IMR-90 (cell line): ENCODE measurements at regions not wholly inside any gene's neighbourhood (a gene's known extent, or its start where the extent isn't known, plus 50 kb on each side); places are given as distances from the start of the nearest gene placed in this dataset.
A peak's percentile ranks its signal among the peaks of the same experiment; 100 is the strongest.

Experiments
- ATAC-seq: fragments of 200-7000 bp; cut with Tn5 transposase; 2 replicates; pipeline ENCODE4 v1.9.1; 2020; ENCODE audit warnings: low read depth, mild to moderate bottlenecking, moderate library complexity
- BruUV-seq: library from RNA; stranded (reverse); fragments of 400-500 nt; replicated peaks from 2 replicates; lab custom pipeline; 2021; lab: Mats Ljungman, UMichigan
- CTCF ChIA-PET: fragments of 300-600 bp; formaldehyde crosslinking; extraction: SDS; loops from one replicate; lab custom pipeline; 2021; ENCODE audit warnings: antibody characterized with exemption; lab: Yijun Ruan, JAX
- POLR2A ChIA-PET: fragments of 300-600 bp; sonication (Branson Sonifier 250); formaldehyde crosslinking; loops from one replicate; lab custom pipeline; 2022; ENCODE audit warnings: antibody characterized with exemption; ENCODE audit not compliant: unreplicated experiment; lab: Charles Lee
- DNase-seq: peaks from one replicate; pipeline ENCODE4 v3.0.0; 2013
- H2AFZ ChIP-seq: replicated peaks from 2 replicates; pipeline ENCODE3; 2013; ENCODE audit warnings: low read length, mild to moderate bottlenecking; ENCODE audit not compliant: poor library complexity
- H2AK5ac ChIP-seq: 2 replicates; pipeline ENCODE4 v1.6.1; 2013; ENCODE audit warnings: low read depth, low read length, inconsistent platforms
- H2AK9ac ChIP-seq: replicated peaks from 2 replicates; pipeline ENCODE3; 2013; ENCODE audit warnings: mild to moderate bottlenecking, low read depth, low read length, moderate library complexity; ENCODE audit not compliant: poor library complexity
- H2BK120ac ChIP-seq: 2 replicates; pipeline ENCODE4 v1.6.1; 2013; ENCODE audit warnings: low read depth, low read length, inconsistent platforms
- H2BK15ac ChIP-seq: 3 replicates; pipeline ENCODE4 v1.6.1; 2013; ENCODE audit warnings: low read depth, low read length, inconsistent platforms
- H2BK20ac ChIP-seq: 2 replicates; pipeline ENCODE4 v1.6.1; 2013; ENCODE audit warnings: low read depth, mild to moderate bottlenecking, inconsistent platforms, low read length, moderate library complexity
- H2BK5ac ChIP-seq: 2 replicates; pipeline ENCODE4 v1.6.1; 2013; ENCODE audit warnings: mild to moderate bottlenecking, low read depth, low read length, inconsistent platforms; ENCODE audit not compliant: poor library complexity, severe bottlenecking
- H3K14ac ChIP-seq: replicated peaks from 2 replicates; pipeline ENCODE4 v1.6.1; 2013; ENCODE audit warnings: low read depth, low read length, inconsistent platforms
- H3K18ac ChIP-seq: 2 replicates; pipeline ENCODE4 v1.6.1; 2013; ENCODE audit warnings: low read depth, low read length, control low read depth
- H3K23ac ChIP-seq: 2 replicates; pipeline ENCODE4 v1.6.1; 2013; ENCODE audit warnings: low read depth, low read length, inconsistent platforms
- H3K27ac ChIP-seq: 2 replicates; pipeline ENCODE4 v1.5.1; 2013; ENCODE audit warnings: mild to moderate bottlenecking, control low read depth, low read length; ENCODE audit not compliant: insufficient read depth
- H3K27me3 ChIP-seq: 2 replicates; pipeline ENCODE4 v1.6.1; 2013; ENCODE audit warnings: low read length; ENCODE audit not compliant: control insufficient read depth, insufficient read depth
- H3K36me3 ChIP-seq: 2 replicates; pipeline ENCODE4 v1.6.1; 2013; ENCODE audit warnings: low read length, mixed read lengths; ENCODE audit not compliant: control insufficient read depth, insufficient read depth
- H3K4ac ChIP-seq: 2 replicates; pipeline ENCODE4 v1.6.1; 2013; ENCODE audit warnings: low read depth, low read length, inconsistent platforms
- H3K4me1 ChIP-seq: 2 replicates; pipeline ENCODE4 v1.6.1; 2013; ENCODE audit warnings: low read length, mixed read lengths; ENCODE audit not compliant: control insufficient read depth, insufficient read depth
- H3K4me2 ChIP-seq: 2 replicates; pipeline ENCODE4 v1.6.1; 2013; ENCODE audit warnings: low read depth, mild to moderate bottlenecking, control low read depth, low read length, moderate library complexity
- H3K4me3 ChIP-seq: 2 replicates; pipeline ENCODE4 v1.5.1; 2013; ENCODE audit warnings: low read depth, mild to moderate bottlenecking, control low read depth, low read length, moderate library complexity; ENCODE audit not compliant: insufficient read depth
- H3K56ac ChIP-seq: 2 replicates; pipeline ENCODE4 v1.6.1; 2013; ENCODE audit warnings: low read length, inconsistent platforms; ENCODE audit not compliant: insufficient read depth; ENCODE audit errors: extremely low read depth
- H3K79me1 ChIP-seq, 2 experiments: 2 replicates each; pipeline ENCODE4 v1.6.1; 2013; ENCODE audit warnings: low read length in 2 of 2, inconsistent platforms in 1 of 2, low read depth in 1 of 2
- H3K9ac ChIP-seq: 2 replicates; pipeline ENCODE4 v1.6.1; 2013; ENCODE audit warnings: low read depth, low read length, control low read depth
- H3K9me1 ChIP-seq: 2 replicates; pipeline ENCODE4 v1.6.1; 2013; ENCODE audit warnings: low read length, inconsistent platforms; ENCODE audit not compliant: insufficient read depth
- H3K9me3 ChIP-seq: 2 replicates; pipeline ENCODE4 v1.6.1; 2013; ENCODE audit warnings: low read length; ENCODE audit not compliant: control insufficient read depth, insufficient read depth
- H4K20me1 ChIP-seq: 2 replicates; pipeline ENCODE4 v1.6.1; 2013; ENCODE audit warnings: low read length, inconsistent platforms; ENCODE audit not compliant: insufficient read depth
- H4K5ac ChIP-seq: 2 replicates; pipeline ENCODE4 v1.6.1; 2013; ENCODE audit warnings: mild to moderate bottlenecking, low read depth, low read length, control low read depth
- H4K8ac ChIP-seq, 2 experiments: 2 replicates each; pipeline ENCODE4 v1.6.1; 2013; ENCODE audit warnings: low read depth in 2 of 2, low read length in 2 of 2, control low read depth in 1 of 2, inconsistent platforms in 1 of 2
- H4K91ac ChIP-seq: 2 replicates; pipeline ENCODE4 v1.6.1; 2013; ENCODE audit warnings: low read depth, low read length, inconsistent platforms; ENCODE audit not compliant: insufficient read depth
- BHLHE40 ChIP-seq: fragments of 150-350 bp; IDR thresholded peaks from 2 replicates; pipeline ENCODE4 v1.6.1; 2016; ENCODE audit warnings: mild to moderate bottlenecking, low read depth, low read length
- CEBPB ChIP-seq: IDR thresholded peaks from 2 replicates; pipeline ENCODE4 v1.6.1; 2012; ENCODE audit warnings: low read depth, low read length, improper control_type of control experiment
- CHD1 ChIP-seq: IDR thresholded peaks from 2 replicates; pipeline ENCODE4 v1.6.1; 2012; ENCODE audit warnings: low read depth, low read length, improper control_type of control experiment
- CTCF ChIP-seq: conservative IDR thresholded peaks from 2 replicates; pipeline ENCODE4 v1.5.1; 2012; ENCODE audit warnings: mild to moderate bottlenecking, low read depth, low read length, improper control_type of control experiment
- FOS ChIP-seq: fragments of 150-350 bp; IDR thresholded peaks from 2 replicates; pipeline ENCODE4 v1.6.1; 2016; ENCODE audit warnings: low read depth, low read length
- MAFK ChIP-seq: IDR thresholded peaks from 2 replicates; pipeline ENCODE4 v1.6.1; 2012; ENCODE audit warnings: low read depth, low read length, improper control_type of control experiment
- MXI1 ChIP-seq: IDR thresholded peaks from 2 replicates; pipeline ENCODE4 v1.6.1; 2012; ENCODE audit warnings: low read depth, mild to moderate bottlenecking, low read length, moderate library complexity, borderline replicate concordance
- RFX5 ChIP-seq: IDR thresholded peaks from 2 replicates; pipeline ENCODE4 v1.8.0; 2012; ENCODE audit warnings: low read depth, mild to moderate bottlenecking, low read length, moderate library complexity
- WGBS, 2 experiments: methylation state at CpG; one replicate each; pipeline versions ENCODE4 v1.1.5 to v1.1.7; 2013; ENCODE audit warnings: missing lambda C conversion rate in 2 of 2; ENCODE audit not compliant: insufficient read length in 1 of 2; ENCODE audit errors: extremely low coverage in 2 of 2; 5-methylcytosine and 5-hydroxymethylcytosine counted together
- dilution Hi-C: fragments of 300-500 bp; cut with HindIII; formaldehyde crosslinking; loops from one replicate; pipeline ENCODE4 v1.14.3; 2018; ENCODE audit warnings: low sequenced_read_pairs; ENCODE audit not compliant: unreplicated experiment
- in situ Hi-C: fragments of 300-500 bp; cut with MboI; formaldehyde crosslinking; loops from 3 replicates; pipeline ENCODE4 v1.14.3; 2019; ENCODE audit warnings: low sequenced_read_pairs, inconsistent platforms, mixed read lengths
- intact Hi-C: fragments of 100-400 bp; cut with micrococcal nuclease; formaldehyde crosslinking; loops from 2 replicates; pipeline ENCODE4 v1.10.0; 2022

DNA sequence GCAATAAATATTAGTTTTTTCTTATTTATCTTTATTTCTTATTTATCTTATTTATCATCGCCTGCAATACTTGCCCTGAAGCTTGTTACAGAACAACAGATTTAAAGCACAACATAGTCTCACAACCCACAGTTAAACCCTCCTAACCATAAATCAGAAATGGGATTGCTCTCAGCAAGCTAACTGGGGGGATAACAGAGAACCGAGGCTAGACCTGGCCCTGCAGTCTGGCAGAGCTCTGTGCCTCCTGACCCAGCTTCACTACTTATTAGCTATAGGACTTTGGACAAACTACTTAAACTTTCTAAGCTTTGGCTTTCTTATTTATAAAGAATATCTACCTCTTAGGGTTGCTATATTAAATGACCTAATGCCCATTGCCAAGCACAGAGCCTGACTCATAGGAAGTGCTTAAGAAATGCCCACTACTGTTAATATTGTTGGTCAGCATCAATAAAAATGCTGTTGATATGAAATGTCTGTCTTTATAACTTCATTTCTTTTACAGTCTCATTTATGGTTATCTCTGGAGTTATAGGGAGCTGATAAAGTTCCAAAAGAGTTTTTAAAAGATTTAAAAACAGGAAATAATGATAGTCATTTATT, 87.9 kb upstream of the BEND6 start:
- dilution Hi-C loops, result no loop called here
- Histone ChIP-seq H3K27ac (peak overlapping the region; percentile 66), H2BK20ac (peak overlapping the region; percentile 87), H4K20me1 (no peaks in the 10 kb centered on the region), H3K4me2 (peak overlapping the region; percentile 44; the same call in 1 of the 2 replicates), H2BK120ac (peak overlapping the region; percentile 87), H3K14ac (peak overlapping the region; percentile 78), H3K36me3 (peaks cover under 1% of the 10 kb centered on the region), H4K5ac (peak overlapping the region; percentile 89; the same call in 1 of the 2 replicates), H2AK9ac (no peak overlapping the region), H4K91ac (peak overlapping the region; percentile 61; the same call in 1 of the 2 replicates), H4K8ac (peak overlapping the region in 1 of 2 experiments; percentile 75; a peak in 2 of 4 replicates), H3K56ac (no peak overlapping the region), H3K4me1 (peaks cover 34% of the 10 kb centered on the region), H3K23ac (peak overlapping the region; percentile 83), H3K4ac (peak overlapping the region; percentile 49; the same call in 1 of the 2 replicates), H3K4me3 (no peak overlapping the region), H3K9me1 (peaks cover 20% of the 10 kb centered on the region), H2BK5ac (peak overlapping the region; percentile 89), H3K18ac (peak overlapping the region; percentile 82), H3K79me1 (peaks cover 21 to 69% of the 10 kb centered on the region in 2 experiments), H2AK5ac (peak overlapping the region; percentile 83; the same call in 1 of the 2 replicates), H3K9ac (no peak overlapping the region), H2AFZ (no peak overlapping the region), H2BK15ac (peak overlapping the region; percentile 51; the same call in 1 of the 3 replicates), H3K9me3 (no peaks in the 10 kb centered on the region), H3K27me3 (no peaks in the 10 kb centered on the region)
- no peak for ATAC-seq
- ChIA-PET POLR2A (no interaction called here), CTCF (interaction anchor here (0.5 to 1.5 kb wide), 3 partner anchors 16 to 115 kb away, joined by 3 to 4 read pairs (median 3); no protein-coding TSS in a partner anchor)
- intact Hi-C loops, result no loop called here
- no peak for TF ChIP-seq RFX5
- TF ChIP-seq MXI1, result no peak
- no peak for TF ChIP-seq FOS
- no peak for TF ChIP-seq MAFK
- no peak for TF ChIP-seq CTCF
- TF ChIP-seq CHD1, result no peak
- no peak for TF ChIP-seq BHLHE40
- no peak; the same call in 1 of the 2 replicates for TF ChIP-seq CEBPB
- no TSS peak for BruUV-seq
- WGBS, 2 experiments, result no CpG with 5 or more reads among the region's 2 CpGs
- in situ Hi-C loops, result loop anchor here (25.0 kb wide), 1 partner anchor 505 kb away; no protein-coding TSS in a partner anchor
- peak; percentile 50 for DNase-seq
